ENCODE measurements at regions not wholly inside any gene's neighbourhood (a gene's known extent, or its start where the extent isn't known, plus 50 kb on each side); places are given as distances from the start of the nearest gene placed in this dataset.

DNA sequence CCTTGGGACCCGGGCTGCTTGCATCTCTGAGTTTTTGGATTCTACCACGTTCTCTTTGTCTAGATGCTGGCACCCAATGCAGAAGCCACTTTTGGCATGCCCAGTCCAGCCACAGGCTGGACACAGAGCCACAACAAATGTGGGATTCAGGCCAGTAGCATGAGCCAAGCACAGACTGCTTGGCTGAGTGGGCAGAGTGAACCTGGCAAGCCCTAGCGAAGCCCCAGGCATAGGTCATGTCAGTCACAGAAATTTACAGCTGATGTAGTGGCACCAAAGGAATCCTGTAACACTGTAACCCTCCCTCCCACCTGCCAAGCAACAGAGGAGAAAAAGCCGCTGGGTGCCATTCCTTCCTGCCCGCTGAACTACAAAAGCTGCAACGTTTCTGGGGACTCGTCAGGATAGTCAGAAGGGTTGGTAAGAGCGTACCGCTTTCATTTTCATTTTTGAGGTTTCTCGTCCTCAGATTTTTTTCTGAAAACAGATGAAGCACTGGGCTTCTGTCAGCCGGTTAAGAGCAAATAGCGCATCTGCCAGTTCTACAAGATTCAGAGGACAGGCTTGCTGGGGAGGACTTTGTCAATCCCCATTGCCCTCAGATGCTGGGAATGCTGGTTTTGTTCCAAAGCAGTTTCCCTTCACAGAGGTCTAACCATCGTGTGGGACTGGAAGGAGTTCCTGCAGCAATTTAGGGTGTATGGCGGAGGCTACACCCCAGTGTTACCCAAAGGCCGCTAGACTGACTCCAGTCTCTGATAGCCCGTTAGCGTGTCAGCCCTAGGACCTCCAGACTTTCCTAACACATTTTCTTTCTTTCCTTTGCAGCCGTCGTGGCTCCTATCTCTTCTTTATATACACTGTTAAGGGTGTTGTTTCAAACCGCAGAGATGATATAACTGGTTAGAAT lies 399.0 kb downstream of the HTR1A start:
- in situ Hi-C loops (cut with MboI; ENCODE audit: low sequenced_read_pairs, unreplicated experiment), result no loop called here
- TF ChIP-seq, protein P1, sequence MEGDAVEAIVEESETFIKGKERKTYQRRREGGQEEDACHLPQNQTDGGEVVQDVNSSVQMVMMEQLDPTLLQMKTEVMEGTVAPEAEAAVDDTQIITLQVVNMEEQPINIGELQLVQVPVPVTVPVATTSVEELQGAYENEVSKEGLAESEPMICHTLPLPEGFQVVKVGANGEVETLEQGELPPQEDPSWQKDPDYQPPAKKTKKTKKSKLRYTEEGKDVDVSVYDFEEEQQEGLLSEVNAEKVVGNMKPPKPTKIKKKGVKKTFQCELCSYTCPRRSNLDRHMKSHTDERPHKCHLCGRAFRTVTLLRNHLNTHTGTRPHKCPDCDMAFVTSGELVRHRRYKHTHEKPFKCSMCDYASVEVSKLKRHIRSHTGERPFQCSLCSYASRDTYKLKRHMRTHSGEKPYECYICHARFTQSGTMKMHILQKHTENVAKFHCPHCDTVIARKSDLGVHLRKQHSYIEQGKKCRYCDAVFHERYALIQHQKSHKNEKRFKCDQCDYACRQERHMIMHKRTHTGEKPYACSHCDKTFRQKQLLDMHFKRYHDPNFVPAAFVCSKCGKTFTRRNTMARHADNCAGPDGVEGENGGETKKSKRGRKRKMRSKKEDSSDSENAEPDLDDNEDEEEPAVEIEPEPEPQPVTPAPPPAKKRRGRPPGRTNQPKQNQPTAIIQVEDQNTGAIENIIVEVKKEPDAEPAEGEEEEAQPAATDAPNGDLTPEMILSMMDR (IDR thresholded peaks at IDR 0.05; ENCODE audit: borderline replicate concordance, control extremely low read depth, extremely low read depth, insufficient read depth, missing control alignments), result no peak
- DNase-seq (ENCODE audit: low spot score), result no peak

DNA sequence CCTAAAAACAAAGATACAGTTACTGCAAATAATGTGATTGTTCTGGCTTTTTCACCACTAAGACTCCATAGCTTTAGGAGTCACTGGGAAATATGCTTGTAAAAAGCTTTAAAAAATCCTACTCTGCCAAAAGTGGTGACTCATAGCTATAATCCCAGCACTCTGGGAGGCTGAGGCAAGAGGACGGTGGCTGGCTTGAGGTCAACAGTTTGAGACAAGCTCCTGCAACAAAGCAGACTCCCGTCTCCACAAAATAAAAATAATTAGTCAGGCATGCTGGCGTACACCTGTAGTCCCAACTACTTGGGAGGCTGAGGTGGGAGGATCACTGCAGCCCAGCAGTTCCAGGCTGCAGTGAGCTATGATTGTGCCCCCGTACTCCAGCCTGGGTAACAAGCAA lies 406.4 kb downstream of the HTR1A start:
- DNase-seq (ENCODE audit: low spot score), result no peak
- TF ChIP-seq, protein P1 (IDR thresholded peaks at IDR 0.05; ENCODE audit: borderline replicate concordance, control extremely low read depth, extremely low read depth, insufficient read depth, missing control alignments), result no peak
- in situ Hi-C loops (cut with MboI; ENCODE audit: low sequenced_read_pairs, unreplicated experiment), result no loop called here

DNA sequence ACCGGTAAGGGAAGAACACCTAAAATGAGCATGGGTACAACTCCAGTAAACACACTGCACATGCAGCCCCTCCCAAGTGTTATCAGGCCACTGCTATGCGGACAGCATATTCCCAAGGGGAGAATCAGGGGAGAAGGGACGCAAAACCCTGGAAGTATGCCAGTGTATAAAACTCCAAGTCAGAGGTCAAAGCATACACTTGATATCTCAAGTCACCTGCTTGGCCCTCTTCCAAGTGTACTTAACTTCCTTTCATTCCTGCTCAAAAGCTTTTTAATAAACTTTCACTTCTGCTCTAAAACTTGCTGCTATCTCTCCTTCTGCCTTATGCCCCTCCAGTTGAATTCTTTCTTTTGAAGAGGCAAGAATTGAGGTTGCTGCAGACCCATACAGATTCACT lies 408.1 kb downstream of the HTR1A start:
- TF ChIP-seq, protein P1 (IDR thresholded peaks at IDR 0.05; ENCODE audit: borderline replicate concordance, control extremely low read depth, extremely low read depth, insufficient read depth, missing control alignments), result no peak
- in situ Hi-C loops (cut with MboI; ENCODE audit: low sequenced_read_pairs, unreplicated experiment), result no loop called here

GRCh38 chr5:63553073-63553472 lies 409.2 kb downstream of the HTR1A start:
- TF ChIP-seq, protein P1 (IDR thresholded peaks at IDR 0.05; ENCODE audit: borderline replicate concordance, control extremely low read depth, extremely low read depth, insufficient read depth, missing control alignments), result no peak
- DNase-seq (ENCODE audit: low spot score), result no peak
- in situ Hi-C loops (cut with MboI; ENCODE audit: low sequenced_read_pairs, unreplicated experiment), result no loop called here

More for the DNA sequence above, 408.1 kb downstream of the HTR1A start:
- no peak for DNase-seq (ENCODE audit: low spot score)

DNA sequence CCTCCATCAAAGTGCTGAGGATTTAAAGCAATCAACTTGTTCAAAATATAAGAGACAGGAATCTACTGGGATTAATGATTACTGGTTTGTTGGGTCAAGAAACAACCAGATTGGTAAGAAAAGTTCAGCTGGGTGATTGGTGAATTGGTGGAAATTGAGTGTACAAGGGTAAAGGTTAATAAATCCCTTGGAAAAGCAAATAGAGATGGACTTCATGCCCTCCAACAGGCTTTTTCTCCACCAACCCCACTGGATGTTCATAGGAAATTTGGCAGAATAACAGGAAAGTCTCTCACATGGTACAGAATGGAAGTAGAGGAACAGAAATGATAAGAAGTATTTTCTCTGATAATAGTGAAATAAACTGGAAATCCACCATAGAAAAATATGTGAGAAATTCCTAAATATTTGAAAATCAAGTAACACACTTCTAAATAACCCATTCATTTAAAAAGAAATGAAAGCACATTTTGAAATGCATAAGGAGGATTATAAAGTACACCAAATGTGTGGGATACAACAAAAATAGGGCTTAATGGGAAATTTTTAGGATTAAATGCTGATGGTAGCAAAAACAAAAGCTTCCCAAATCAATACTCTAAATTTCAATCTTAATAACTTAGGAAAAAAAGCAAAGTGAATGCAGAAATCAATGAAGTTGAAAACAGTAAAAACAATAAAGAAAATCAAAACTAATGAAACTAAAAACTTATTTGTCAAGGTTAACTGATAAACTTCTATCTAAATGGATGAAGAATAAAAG lies 426.2 kb downstream of the HTR1A start:
- TF ChIP-seq, protein P1 (IDR thresholded peaks at IDR 0.05; ENCODE audit: borderline replicate concordance, control extremely low read depth, extremely low read depth, insufficient read depth, missing control alignments), result no peak
- in situ Hi-C loops (cut with MboI; ENCODE audit: low sequenced_read_pairs, unreplicated experiment), result no loop called here
- no peak for DNase-seq (ENCODE audit: low spot score)

DNA sequence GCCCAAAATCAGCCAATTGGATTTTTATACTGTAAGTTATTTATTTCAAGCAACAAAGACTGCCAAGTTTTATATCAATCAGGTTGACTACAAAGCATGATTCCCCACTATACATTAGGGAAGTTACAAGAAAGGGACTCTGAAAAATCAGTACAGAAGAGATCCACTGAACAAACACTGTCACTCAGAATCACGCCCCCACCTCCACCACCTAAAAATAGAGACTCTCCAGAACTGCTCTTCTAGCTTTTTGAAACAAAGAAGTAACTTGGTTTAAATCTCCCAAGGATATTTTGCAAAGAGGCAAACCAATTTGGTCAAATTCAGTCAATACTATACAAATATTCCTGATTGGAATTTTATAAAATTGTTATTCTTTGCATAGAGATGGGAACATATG lies 438.0 kb downstream of the HTR1A start:
- in situ Hi-C loops (cut with MboI; ENCODE audit: low sequenced_read_pairs, unreplicated experiment), result no loop called here
- no peak for DNase-seq (ENCODE audit: low spot score)
- TF ChIP-seq, protein P1 (IDR thresholded peaks at IDR 0.05; ENCODE audit: borderline replicate concordance, control extremely low read depth, extremely low read depth, insufficient read depth, missing control alignments), result no peak
